Neural cell (in vitro differentiated cells): ENCODE measurements at regions not wholly inside any gene's neighbourhood (a gene's known extent, or its start where the extent isn't known, plus 50 kb on each side); places are given as distances from the start of the nearest gene placed in this dataset.
"Not testable (repeated sequence)": the region's sequence is repeated elsewhere in the genome, so short reads cannot be mapped to it uniquely, and the experiment has no call there.

Experiments
- H2AFZ ChIP-seq: fragments of 200-600, 300-800 bp; sonication (generic), shearing (Covaris generic); 2 replicates; pipeline ENCODE4 v1.6.0; 2014; ENCODE audit warnings: low read depth, mild to moderate bottlenecking, antibody characterized with exemption, low read length, moderate library complexity
- H3F3A ChIP-seq: fragments of 200-600 bp; shearing (Covaris generic); 2 replicates; pipeline ENCODE4 v1.6.1; 2016; ENCODE audit warnings: mild to moderate bottlenecking, moderate library complexity, mixed read lengths, antibody characterized with exemption, low read length; ENCODE audit not compliant: insufficient read depth, poor library complexity, severe bottlenecking
- H3K27ac ChIP-seq: fragments of 200-600, 300-800 bp; sonication (generic), shearing (Covaris generic); 2 replicates; pipeline ENCODE4 v1.5.1; 2014; ENCODE audit warnings: mild to moderate bottlenecking, low read length, moderate library complexity
- H3K27me3 ChIP-seq: fragments of 300-800, 200-600 bp; sonication (generic), shearing (Covaris generic); 2 replicates; pipeline ENCODE4 v1.6.0; 2014; ENCODE audit warnings: mild to moderate bottlenecking, low read depth, low read length, moderate library complexity; ENCODE audit not compliant: insufficient read depth
- H3K36me3 ChIP-seq: fragments of 300-800, 200-600 bp; sonication (generic), shearing (Covaris generic); 2 replicates; pipeline ENCODE4 v1.5.1; 2014; ENCODE audit warnings: mild to moderate bottlenecking, antibody characterized with exemption, low read length, moderate library complexity; ENCODE audit not compliant: insufficient read depth
- H3K4me2 ChIP-seq: fragments of 300-800, 200-600 bp; sonication (generic), shearing (Covaris generic); 2 replicates; pipeline ENCODE4 v1.6.0; 2014; ENCODE audit warnings: mild to moderate bottlenecking, low read length
- H3K4me3 ChIP-seq: fragments of 300-800, 200-600 bp; sonication (generic), shearing (Covaris generic); 2 replicates; pipeline ENCODE4 v1.5.1; 2014; ENCODE audit warnings: mild to moderate bottlenecking, low read length, moderate library complexity
- H3K79me2 ChIP-seq: fragments of 200-600 bp; shearing (Covaris generic); replicated peaks from 2 replicates; pipeline ENCODE4 v1.6.0; 2014; ENCODE audit warnings: mild to moderate bottlenecking, low read length, moderate library complexity; ENCODE audit not compliant: insufficient read depth
- H3K9ac ChIP-seq: fragments of 300-800, 200-600 bp; sonication (generic), shearing (Covaris generic); 2 replicates; pipeline ENCODE4 v1.6.1; 2016; ENCODE audit warnings: mild to moderate bottlenecking, low read length, mixed read lengths
- H3K9me2 ChIP-seq: fragments of 200-600 bp; shearing (Covaris generic); 2 replicates; pipeline ENCODE4 v1.6.1; 2016; ENCODE audit warnings: mild to moderate bottlenecking, low read length, mixed read lengths; ENCODE audit not compliant: insufficient read depth
- H3K9me3 ChIP-seq: fragments of 200-600, 300-800 bp; sonication (generic), shearing (Covaris generic); 2 replicates; pipeline ENCODE4 v1.6.1; 2016; ENCODE audit warnings: mild to moderate bottlenecking, mixed run types, low read length, moderate library complexity, mixed read lengths
- H4K20me1 ChIP-seq: fragments of 200-600 bp; shearing (Covaris generic); 2 replicates; pipeline ENCODE4 v1.6.1; 2016; ENCODE audit warnings: mild to moderate bottlenecking, mixed run types; ENCODE audit not compliant: insufficient read depth
- CTCF ChIP-seq: fragments of 450-650 bp; IDR thresholded peaks from 2 replicates; pipeline ENCODE4 v1.5.1; 2014; ENCODE audit warnings: antibody characterized with exemption, mild to moderate bottlenecking, moderate library complexity; ENCODE audit not compliant: poor library complexity, severe bottlenecking
- EP300 ChIP-seq: fragments of 450-650 bp; conservative IDR thresholded peaks from 2 replicates; pipeline ENCODE4 v1.6.1; 2014; ENCODE audit warnings: antibody characterized with exemption, mild to moderate bottlenecking, moderate library complexity; ENCODE audit not compliant: poor library complexity, severe bottlenecking
- EZH2 ChIP-seq: fragments of 200-600, 300-800 bp; shearing (Covaris generic), sonication (generic); IDR thresholded peaks from 2 replicates; pipeline ENCODE4 v1.6.1; 2014; ENCODE audit warnings: antibody characterized with exemption, low read length, borderline replicate concordance, mild to moderate bottlenecking; ENCODE audit not compliant: insufficient read depth, poor library complexity, severe bottlenecking
- MXI1 ChIP-seq: fragments of 450-650 bp; conservative IDR thresholded peaks from 2 replicates; pipeline ENCODE4 v1.6.1; 2014; ENCODE audit warnings: antibody characterized with exemption, mild to moderate bottlenecking; ENCODE audit not compliant: poor library complexity, severe bottlenecking
- POLR2AphosphoS5 ChIP-seq: IDR thresholded peaks from 2 replicates; pipeline ENCODE4 v1.6.1; 2012
- RAD21 ChIP-seq: fragments of 450-650 bp; conservative IDR thresholded peaks from 2 replicates; pipeline ENCODE4 v1.6.1; 2014; ENCODE audit warnings: antibody characterized with exemption, mild to moderate bottlenecking, moderate library complexity
- REST ChIP-seq: IDR thresholded peaks from 2 replicates; pipeline ENCODE4 v1.6.1; 2012; ENCODE audit warnings: borderline replicate concordance
- SMC3 ChIP-seq: fragments of 450-650 bp; conservative IDR thresholded peaks from 2 replicates; pipeline ENCODE4 v1.6.1; 2014; ENCODE audit warnings: antibody characterized with exemption, mild to moderate bottlenecking, moderate library complexity; ENCODE audit not compliant: poor library complexity
- TAF1 ChIP-seq: IDR thresholded peaks from 2 replicates; pipeline ENCODE4 v1.6.1; 2012; ENCODE audit warnings: low read depth

- Histone ChIP-seq H3K36me3 (no peaks in the 10 kb centered on the region), H4K20me1 (no peaks in the 10 kb centered on the region), H3K79me2 (no peaks in the 10 kb centered on the region), H3F3A (no peaks in the 10 kb centered on the region), H2AFZ (no peak overlapping the region), H3K9ac (no peak overlapping the region), H3K9me2 (no peaks in the 10 kb centered on the region), H3K4me3 (no peak overlapping the region), H3K27ac (no peak overlapping the region), H3K9me3 (no peaks in the 10 kb centered on the region), H3K27me3 (no peaks in the 10 kb centered on the region), H3K4me2 (no peak overlapping the region)
- TF ChIP-seq REST (no peak), EP300 (no peak)
Observed at GRCh38 chr1:112855152-112855828, 100.7 kb downstream of the SLC16A1 start.

- H3K27ac ChIP-seq, H3K9me3 ChIP-seq, H3F3A ChIP-seq, H4K20me1 ChIP-seq, H3K27me3 ChIP-seq, H3K4me3 ChIP-seq, H3K9ac ChIP-seq, H2AFZ ChIP-seq, H3K4me2 ChIP-seq, H3K79me2 ChIP-seq, H3K9me2 ChIP-seq, H3K36me3 ChIP-seq: not testable (repeated sequence)
Observed at GRCh38 chr1:112854368-112854984, 101.5 kb downstream of the SLC16A1 start.

DNA sequence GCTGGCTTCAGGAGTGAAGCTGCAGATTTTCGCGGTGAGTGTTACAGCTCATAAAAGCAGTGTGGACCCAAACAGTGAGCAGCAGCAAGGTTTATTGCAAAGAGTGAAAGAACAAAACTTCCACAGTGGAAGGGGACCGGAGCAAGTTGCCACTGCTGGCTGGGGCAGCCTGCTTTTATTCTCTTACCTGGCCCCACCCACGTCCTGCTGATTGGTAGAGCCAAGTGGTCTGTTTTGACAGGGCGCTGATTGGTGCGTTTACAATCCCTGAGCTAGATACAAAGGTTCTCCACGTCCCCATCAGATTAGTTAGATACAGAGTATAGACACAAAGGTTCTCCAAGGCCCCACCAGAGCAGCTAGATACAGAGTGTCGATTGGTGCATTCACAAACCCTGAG lies 102.1 kb downstream of the SLC16A1 start:
- H3K9ac ChIP-seq, H3K36me3 ChIP-seq, H3K79me2 ChIP-seq, H3K27ac ChIP-seq, H3F3A ChIP-seq, H3K27me3 ChIP-seq, H3K9me3 ChIP-seq, H3K9me2 ChIP-seq, H3K4me2 ChIP-seq, H2AFZ ChIP-seq, H3K4me3 ChIP-seq, H4K20me1 ChIP-seq: not testable (repeated sequence)

DNA sequence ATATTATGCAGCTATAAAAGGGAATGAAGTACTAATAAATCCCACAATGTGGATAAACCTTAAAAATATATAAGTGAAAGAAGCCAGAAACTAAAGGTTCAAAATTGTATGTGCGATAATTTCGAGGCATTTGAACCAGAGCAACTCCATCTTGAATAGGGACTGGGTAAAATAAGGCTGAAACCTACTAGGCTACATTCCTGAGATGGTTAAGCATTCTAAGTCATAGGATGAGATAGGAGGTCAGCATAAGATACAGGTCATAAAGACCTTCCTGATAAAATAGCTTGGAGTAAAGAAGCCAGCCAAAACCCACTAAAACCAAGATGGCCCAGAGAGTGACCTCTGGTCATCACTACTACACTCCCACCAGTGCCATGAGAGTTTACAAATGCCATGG lies 103.1 kb downstream of the SLC16A1 start:
- H4K20me1 ChIP-seq, result no peaks in the 10 kb centered on the region
- no peaks in the 10 kb centered on the region for H3K36me3 ChIP-seq
- H3F3A ChIP-seq, result no peaks in the 10 kb centered on the region
- H3K9ac ChIP-seq, result no peak overlapping the region
- H3K4me3 ChIP-seq, result no peak overlapping the region
- H3K27me3 ChIP-seq, result peaks cover 4% of the 10 kb centered on the region
- no peak overlapping the region for H3K4me2 ChIP-seq
- no peaks in the 10 kb centered on the region for H3K79me2 ChIP-seq
- H2AFZ ChIP-seq, result no peak overlapping the region
- no peak overlapping the region for H3K27ac ChIP-seq
- no peaks in the 10 kb centered on the region for H3K9me2 ChIP-seq
- no peaks in the 10 kb centered on the region for H3K9me3 ChIP-seq
- TF ChIP-seq CTCF (no peak), MXI1 (no peak), SMC3 (no peak), EP300 (no peak), TAF1 (no peak), REST (no peak), EZH2 (no peak), RAD21 (no peak), POLR2AphosphoS5 (no peak)
